Stomach smooth muscle (tissue), 2 donors: ENCODE measurements at regions not wholly inside any gene's neighbourhood (a gene's known extent, or its start where the extent isn't known, plus 50 kb on each side); places are given as distances from the start of the nearest gene placed in this dataset.

Source experiments
- H3K27ac ChIP-seq: one replicate; pipeline ENCODE4 v1.7.0; 2013; ENCODE audit warnings: mild to moderate bottlenecking, low read length, inconsistent platforms
- H3K27me3 ChIP-seq, 2 donors: one replicate each; pipeline ENCODE4 v1.7.0; 2013; ENCODE audit warnings: low read length in 2 of 2; ENCODE audit not compliant: insufficient read depth in 2 of 2, control insufficient read depth in 1 of 2
- H3K36me3 ChIP-seq, 2 donors: one replicate each; pipeline ENCODE4 v1.7.0; 2013; ENCODE audit warnings: low read length in 2 of 2; ENCODE audit not compliant: control insufficient read depth in 2 of 2, insufficient read depth in 2 of 2
- H3K4me1 ChIP-seq: one replicate; pipeline ENCODE4 v1.7.0; 2013; ENCODE audit warnings: low read length; ENCODE audit not compliant: control insufficient read depth, insufficient read depth
- H3K4me3 ChIP-seq, 2 donors: one replicate each; pipeline ENCODE4 v1.7.0; 2013; ENCODE audit warnings: low read length in 2 of 2
- H3K9ac ChIP-seq, 2 donors: one replicate each; pipeline ENCODE4 v1.7.0; 2013; ENCODE audit warnings: low read length in 2 of 2, mild to moderate bottlenecking in 1 of 2
- H3K9me3 ChIP-seq, 2 donors: one replicate each; pipeline ENCODE4 v1.7.0; 2013; ENCODE audit warnings: low read length in 2 of 2; ENCODE audit not compliant: control insufficient read depth in 2 of 2
- donor health status: healthy.
- donor health status: Pancreatic carcinoma.

DNA sequence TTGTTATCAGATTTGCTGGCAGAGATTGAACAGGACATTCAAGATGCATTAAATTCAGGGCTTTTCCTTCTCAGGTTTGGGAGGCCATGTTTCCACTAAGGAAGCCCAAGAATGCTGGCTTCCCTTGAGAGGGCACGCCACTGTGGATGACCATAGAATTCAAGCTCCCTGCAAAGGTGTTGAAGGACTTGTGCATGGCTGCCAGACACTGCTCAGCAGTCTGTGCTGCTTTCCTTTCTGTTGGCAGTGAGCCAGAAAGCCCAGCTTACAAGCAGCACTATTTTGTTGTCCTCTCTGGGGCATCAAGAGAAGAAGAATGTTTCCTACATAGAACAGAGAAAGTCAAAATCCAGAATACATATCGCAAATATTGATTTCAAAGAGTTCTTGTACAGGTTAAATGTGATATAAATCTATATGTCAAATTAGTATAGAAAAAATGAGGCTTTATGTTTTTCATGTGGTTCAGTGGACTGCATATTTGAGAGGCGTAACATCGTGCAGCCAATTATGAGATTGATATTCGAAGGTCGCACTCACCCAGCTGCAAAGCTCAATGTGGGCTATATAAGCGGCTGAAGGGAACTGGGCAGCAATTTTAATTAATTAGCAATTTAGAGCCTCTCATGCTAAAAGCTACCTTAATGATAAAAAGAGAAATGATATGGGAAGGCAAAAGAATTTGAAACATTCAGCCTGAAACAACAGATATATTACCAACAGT is 103.1 kb upstream of the ISL1 start:
- Histone ChIP-seq H3K9me3 (no peaks in the 10 kb centered on the region), H3K27ac (no peak overlapping the region), H3K27me3 (no peaks in the 10 kb centered on the region), H3K4me3 (no peak overlapping the region), H3K36me3 (no peaks in the 10 kb centered on the region), H3K9ac (no peak overlapping the region), H3K4me1 (no peaks in the 10 kb centered on the region)

DNA sequence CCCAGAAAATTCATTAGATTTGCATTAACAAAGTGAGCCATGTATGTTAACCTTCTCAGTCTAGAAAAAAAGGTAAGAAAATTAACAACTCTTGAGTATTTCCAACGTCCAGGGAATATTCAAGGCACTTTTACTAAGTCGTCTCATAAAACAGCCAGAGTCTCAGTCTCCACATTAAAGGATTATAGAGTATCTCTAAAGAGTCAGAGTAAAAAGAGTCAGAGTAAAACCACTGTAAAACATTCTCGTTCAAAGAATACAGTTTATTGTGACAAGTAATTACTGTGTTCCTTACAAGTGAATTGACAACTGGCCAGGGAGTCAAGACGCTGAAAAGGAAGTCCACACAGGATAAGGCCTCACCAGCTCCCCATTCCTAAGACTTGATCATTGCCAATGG is 97.2 kb upstream of the ISL1 start:
- Histone ChIP-seq H3K27me3 (no peaks in the 10 kb centered on the region), H3K27ac (no peak overlapping the region), H3K4me3 (no peak overlapping the region), H3K36me3 (no peaks in the 10 kb centered on the region), H3K9me3 (no peaks in the 10 kb centered on the region), H3K9ac (no peak overlapping the region), H3K4me1 (no peaks in the 10 kb centered on the region)

DNA sequence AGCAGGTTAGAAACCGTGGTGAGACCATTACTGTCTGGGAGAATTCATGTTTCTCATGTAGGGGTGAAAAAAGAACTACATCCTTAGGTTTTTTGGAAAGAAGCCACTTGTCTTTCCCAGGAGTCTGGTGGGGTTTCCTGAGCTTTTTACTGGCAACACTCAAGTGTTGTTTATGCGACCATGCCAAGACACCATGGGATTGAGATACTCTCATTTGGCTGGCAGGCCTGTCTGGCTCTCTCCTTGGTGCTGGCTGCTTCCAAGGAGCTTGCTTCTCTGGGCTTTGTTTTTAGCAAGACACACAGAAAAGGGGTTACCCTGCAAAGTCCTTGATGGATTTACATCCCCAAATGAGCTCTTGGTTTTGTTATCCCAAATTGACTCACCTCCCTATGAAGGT is 80.9 kb upstream of the ISL1 start:
- H3K9ac ChIP-seq, result no peak overlapping the region
- no peaks in the 10 kb centered on the region for H3K36me3 ChIP-seq
- H3K27me3 ChIP-seq, result no peaks in the 10 kb centered on the region
- H3K4me1 ChIP-seq, result no peaks in the 10 kb centered on the region
- H3K4me3 ChIP-seq, result no peak overlapping the region
- H3K9me3 ChIP-seq, result no peaks in the 10 kb centered on the region
- no peak overlapping the region for H3K27ac ChIP-seq

DNA sequence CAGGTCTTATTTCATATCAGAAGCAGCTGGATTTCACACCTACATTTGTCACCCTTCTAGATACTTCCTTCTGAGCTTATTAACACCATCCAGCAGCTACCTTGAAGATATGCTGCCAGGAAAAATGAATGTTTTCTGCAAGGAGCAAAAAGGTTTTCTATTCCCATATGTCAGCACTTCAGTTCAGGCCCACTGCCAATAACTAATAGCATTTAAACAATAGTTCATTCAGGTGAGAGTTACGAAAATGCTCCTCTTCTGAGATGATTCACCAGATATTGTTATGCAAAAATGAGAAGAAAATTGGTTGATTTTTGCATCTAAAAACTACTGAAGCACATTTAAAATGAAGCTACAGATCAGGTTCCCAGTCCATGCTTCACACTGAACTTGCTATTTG is 56.4 kb upstream of the ISL1 start:
- Histone ChIP-seq H3K36me3 (no peaks in the 10 kb centered on the region), H3K27ac (no peak overlapping the region), H3K4me3 (no peak overlapping the region), H3K9ac (no peak overlapping the region), H3K4me1 (no peaks in the 10 kb centered on the region), H3K9me3 (no peaks in the 10 kb centered on the region), H3K27me3 (no peaks in the 10 kb centered on the region)
